PC-3 (cell line): ENCODE measurements at regions not wholly inside any gene's neighbourhood (a gene's known extent, or its start where the extent isn't known, plus 50 kb on each side); places are given as distances from the start of the nearest gene placed in this dataset.

Experiments used
- EZH2 ChIP-seq: fragments of 300-600 bp; sonication (generic); IDR thresholded peaks from one replicate; pipeline ENCODE4 v1.6.1; 2017; ENCODE audit warnings: antibody characterized with exemption, mild to moderate bottlenecking, low read length; ENCODE audit not compliant: unreplicated experiment
- EZH2phosphoT487 ChIP-seq: fragments of 300-600 bp; sonication (generic); IDR thresholded peaks from 2 replicates; pipeline ENCODE4 v1.6.1; 2018; ENCODE audit warnings: mild to moderate bottlenecking, antibody characterized with exemption, low read length, borderline replicate concordance

DNA sequence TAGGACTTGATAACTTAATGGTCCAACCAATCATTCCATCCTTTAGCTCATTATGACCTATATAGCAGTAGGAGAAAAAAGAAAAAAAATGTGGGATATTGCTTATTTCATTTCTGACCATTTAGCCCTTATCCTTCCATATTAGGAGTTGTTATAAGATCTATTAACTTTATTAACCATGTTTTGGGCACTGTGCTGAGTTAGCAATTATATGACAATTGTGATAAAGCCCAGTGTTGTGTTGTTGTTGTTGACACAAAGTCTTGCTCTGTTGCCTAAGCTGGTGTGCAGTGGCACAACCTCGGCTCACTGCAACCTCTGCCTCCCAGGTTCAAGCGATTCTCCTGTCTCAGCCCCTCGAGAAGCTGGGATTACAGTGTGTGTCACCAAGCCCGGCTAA lies 569.7 kb upstream of the FOXG1 start:
- TF ChIP-seq EZH2 (no peak), EZH2phosphoT487 (no peak)
